HL-60 (cell line): ENCODE measurements at regions not wholly inside any gene's neighbourhood (a gene's known extent, or its start where the extent isn't known, plus 50 kb on each side); places are given as distances from the start of the nearest gene placed in this dataset.

Experiments used
- DNase-seq, 2 experiments: peaks; one replicate each; pipeline ENCODE4 v3.0.0-alpha.2; 2010 to 2020; ENCODE audit warnings: low read depth in 1 of 2, low spot score in 1 of 2
- H3K27ac ChIP-seq: fragments of 250-450 bp; sonication (Bioruptor Pico); replicated peaks from 2 replicates; pipeline ENCODE4 v1.5.1; 2020; ENCODE audit warnings: mild to moderate bottlenecking, moderate library complexity
- H3K27me3 ChIP-seq: fragments of 250-450 bp; sonication (Bioruptor Pico); 2 replicates; pipeline ENCODE4 v1.5.1; 2021; ENCODE audit warnings: mild to moderate bottlenecking, moderate library complexity; ENCODE audit not compliant: insufficient read depth, poor library complexity, severe bottlenecking
- H3K4me3 ChIP-seq: replicated peaks from 2 replicates; pipeline ENCODE4 v1.5.1; 2011; ENCODE audit warnings: mild to moderate bottlenecking, control low read depth, low read length; ENCODE audit not compliant: insufficient read depth
- CTCF ChIP-seq: IDR thresholded peaks from one replicate; pipeline ENCODE4 v1.5.1; 2011; ENCODE audit warnings: low read length, control low read depth, inconsistent platforms; ENCODE audit not compliant: insufficient read depth
- GABPA ChIP-seq: IDR thresholded peaks from 2 replicates; pipeline ENCODE4 v1.6.1; 2012; ENCODE audit warnings: low read depth
- POLR2AphosphoS5 ChIP-seq: IDR thresholded peaks from 2 replicates; pipeline ENCODE4 v1.6.1; 2012; ENCODE audit warnings: low read depth
- REST ChIP-seq: IDR thresholded peaks from 2 replicates; pipeline ENCODE4 v1.6.1; 2012; ENCODE audit warnings: low read depth; ENCODE audit not compliant: insufficient replicate concordance
- SPI1 ChIP-seq: IDR thresholded peaks from 2 replicates; pipeline ENCODE4 v1.6.1; 2012; ENCODE audit warnings: low read depth, mild to moderate bottlenecking, borderline replicate concordance

GRCh38 chr6:132167929-132168892 lies 217.0 kb upstream of the CCN2 start:
- Histone ChIP-seq H3K4me3 (no peak overlapping the region), H3K27ac (no peak overlapping the region), H3K27me3 (no peaks in the 10 kb centered on the region)
- DNase-seq = no peak
- TF ChIP-seq REST (no peak), SPI1 (no peak), CTCF (no peak), GABPA (no peak), POLR2AphosphoS5 (no peak)

- Histone ChIP-seq H3K4me3 (no peak overlapping the region), H3K27ac (no peak overlapping the region), H3K27me3 (no peaks in the 10 kb centered on the region)
- TF ChIP-seq REST (no peak), SPI1 (no peak), CTCF (no peak), GABPA (no peak), POLR2AphosphoS5 (no peak)
- no peak for DNase-seq
Measured at GRCh38 chr6:132166526-132167051, 215.4 kb upstream of the CCN2 start.

- Histone ChIP-seq H3K4me3 (no peak overlapping the region), H3K27ac (no peak overlapping the region), H3K27me3 (no peaks in the 10 kb centered on the region)
- DNase-seq = no peak
- no peak for TF ChIP-seq SPI1
- no peak for TF ChIP-seq REST
- no peak for TF ChIP-seq POLR2AphosphoS5
- no peak for TF ChIP-seq CTCF
- no peak for TF ChIP-seq GABPA
Measured at GRCh38 chr6:132165677-132166076, 214.5 kb upstream of the CCN2 start.
